Stomach (tissue), 4 donors: ENCODE measurements at regions not wholly inside any gene's neighbourhood (a gene's known extent, or its start where the extent isn't known, plus 50 kb on each side); places are given as distances from the start of the nearest gene placed in this dataset.

Source experiments
- EP300 ChIP-seq: sonication (generic); formaldehyde crosslinking; IDR thresholded peaks from one replicate; pipeline ENCODE4 v1.6.1; 2017; ENCODE audit warnings: antibody characterized with exemption
- POLR2A ChIP-seq, 4 donors: fragments of 450-650 bp; IDR thresholded peaks; one replicate each; pipeline ENCODE4 v1.6.1; 2016; ENCODE audit warnings: antibody characterized with exemption in 4 of 4, control low read depth in 2 of 4, mild to moderate bottlenecking in 1 of 4, moderate library complexity in 1 of 4
- POLR2AphosphoS5 ChIP-seq, 3 donors: sonication (generic); formaldehyde crosslinking; IDR thresholded peaks; one replicate each; pipeline ENCODE4 v1.6.1; 2016; ENCODE audit warnings: antibody characterized with exemption in 3 of 3
- TF ChIP-seq, protein P1 (sequence below), 7 experiments: fragments of 450-650 bp in 4 of 7; fragments of 200-600 bp in 3 of 7; sonication (generic) in 3 of 7; IDR thresholded peaks; one replicate each; pipeline ENCODE4 v1.5.1; 2016 to 2019; ENCODE audit warnings: antibody characterized with exemption in 7 of 7, control low read depth in 2 of 7, mild to moderate bottlenecking in 1 of 7

DNA sequence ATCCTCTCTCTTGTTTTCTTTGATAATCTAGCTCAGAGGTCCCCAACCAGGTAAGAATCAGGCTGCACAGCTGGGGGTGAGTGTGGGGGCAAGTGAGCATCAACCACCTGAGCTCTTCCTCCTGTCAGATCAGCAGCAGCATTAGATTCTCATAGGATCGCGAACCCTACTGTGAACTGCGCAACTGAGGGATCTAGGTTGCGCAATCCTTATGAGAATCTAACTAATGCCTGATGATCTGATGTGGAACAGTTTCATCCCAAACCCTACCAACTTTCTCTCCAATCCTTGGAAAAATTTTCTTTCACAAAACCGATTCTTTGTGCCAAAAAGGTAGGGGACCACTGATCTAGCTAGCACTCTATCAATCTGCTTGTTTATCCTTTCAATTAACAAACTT lies 678.3 kb downstream of the CBLN2 start:
- TF ChIP-seq EP300, result no peak
- TF ChIP-seq, protein P1, sequence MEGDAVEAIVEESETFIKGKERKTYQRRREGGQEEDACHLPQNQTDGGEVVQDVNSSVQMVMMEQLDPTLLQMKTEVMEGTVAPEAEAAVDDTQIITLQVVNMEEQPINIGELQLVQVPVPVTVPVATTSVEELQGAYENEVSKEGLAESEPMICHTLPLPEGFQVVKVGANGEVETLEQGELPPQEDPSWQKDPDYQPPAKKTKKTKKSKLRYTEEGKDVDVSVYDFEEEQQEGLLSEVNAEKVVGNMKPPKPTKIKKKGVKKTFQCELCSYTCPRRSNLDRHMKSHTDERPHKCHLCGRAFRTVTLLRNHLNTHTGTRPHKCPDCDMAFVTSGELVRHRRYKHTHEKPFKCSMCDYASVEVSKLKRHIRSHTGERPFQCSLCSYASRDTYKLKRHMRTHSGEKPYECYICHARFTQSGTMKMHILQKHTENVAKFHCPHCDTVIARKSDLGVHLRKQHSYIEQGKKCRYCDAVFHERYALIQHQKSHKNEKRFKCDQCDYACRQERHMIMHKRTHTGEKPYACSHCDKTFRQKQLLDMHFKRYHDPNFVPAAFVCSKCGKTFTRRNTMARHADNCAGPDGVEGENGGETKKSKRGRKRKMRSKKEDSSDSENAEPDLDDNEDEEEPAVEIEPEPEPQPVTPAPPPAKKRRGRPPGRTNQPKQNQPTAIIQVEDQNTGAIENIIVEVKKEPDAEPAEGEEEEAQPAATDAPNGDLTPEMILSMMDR (IDR thresholded peaks at IDR 0.05), result no peak
- TF ChIP-seq POLR2A (IDR thresholded peaks at IDR 0.05), result no peak
- no peak for TF ChIP-seq POLR2AphosphoS5 (IDR thresholded peaks at IDR 0.05)
